Amygdala (tissue), 56 donors: ENCODE measurements at regions not wholly inside any gene's neighbourhood (a gene's known extent, or its start where the extent isn't known, plus 50 kb on each side); places are given as distances from the start of the nearest gene placed in this dataset.
A peak's percentile ranks its signal among the peaks of the same experiment; 100 is the strongest.
"Not testable (repeated sequence)": the region's sequence is repeated elsewhere in the genome, so short reads cannot be mapped to it uniquely, and the experiment has no call there.

Experiments used
- DNase-seq, 56 donors: peaks; one replicate each; lab custom pipeline; 2025; lab: John Stamatoyannopoulos, UW

DNA sequence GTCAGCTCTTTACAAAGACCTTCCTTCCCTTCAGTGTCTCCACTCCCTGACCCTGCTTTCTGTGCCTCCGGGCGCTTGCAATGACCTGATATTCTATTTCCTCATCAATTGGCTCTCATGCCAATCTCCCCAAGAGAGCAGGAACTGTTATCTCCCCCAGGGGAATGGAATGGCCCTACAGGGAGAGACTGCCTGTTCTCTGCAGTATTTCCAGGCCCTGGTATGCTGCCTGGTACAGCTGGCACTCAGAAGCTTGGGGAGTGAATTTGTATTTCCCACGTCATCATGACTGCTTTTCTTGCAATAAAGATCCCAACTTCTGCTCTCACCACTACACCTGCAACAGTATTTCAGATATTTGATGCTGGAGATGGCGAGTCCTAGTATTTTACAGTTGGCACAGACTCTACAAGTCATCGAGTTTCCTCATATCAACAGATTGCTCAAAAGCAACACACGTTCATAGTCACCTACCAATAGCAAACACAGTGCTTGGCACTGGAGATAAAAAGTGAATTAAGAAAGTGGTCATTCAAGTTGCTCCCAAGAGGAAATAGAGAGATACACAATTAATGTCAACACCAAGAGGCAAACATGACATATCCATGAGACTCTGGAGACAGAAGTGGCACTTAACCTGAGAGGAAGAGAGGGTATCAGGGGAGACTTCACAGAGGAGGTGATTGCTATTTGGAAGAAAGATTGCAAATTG lies 90.5 kb upstream of the EGFL6 start:
- DNase-seq, result no peak

DNA sequence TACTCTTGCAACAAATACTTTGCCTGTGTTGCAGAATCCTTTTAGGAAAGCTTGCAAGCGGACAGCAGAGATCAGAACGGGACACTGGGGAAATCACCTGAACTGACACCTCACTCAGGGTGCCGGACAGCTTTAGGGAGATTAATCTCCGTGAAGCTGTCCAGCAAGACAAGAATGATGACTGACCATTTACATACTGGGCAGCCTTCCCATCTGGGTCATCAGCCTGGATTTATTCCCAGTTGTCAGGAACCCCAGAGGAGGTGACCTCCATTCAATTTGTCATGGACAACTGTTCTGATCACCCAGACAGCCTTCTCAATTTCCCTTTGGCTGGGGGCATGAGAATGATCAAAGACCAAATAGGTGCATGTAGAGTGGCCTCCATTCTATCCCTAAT lies 93.0 kb upstream of the EGFL6 start:
- no peak for DNase-seq

DNA sequence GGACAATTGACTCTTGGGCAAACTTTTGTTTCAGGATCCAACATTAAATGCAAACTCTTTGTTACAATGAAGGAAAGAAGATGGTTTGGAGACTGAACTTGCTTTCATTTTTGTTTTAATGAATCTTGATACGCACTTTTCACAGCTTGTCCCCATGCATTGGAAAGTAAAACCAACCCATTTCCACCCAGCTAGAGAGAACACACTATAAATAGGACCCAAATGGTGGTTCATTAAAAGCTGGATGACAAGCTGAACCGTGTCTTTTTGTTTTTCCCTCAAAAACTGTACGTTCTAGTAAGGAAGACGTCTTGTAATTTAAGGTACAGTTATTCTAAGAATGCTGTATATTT lies 95.3 kb upstream of the EGFL6 start:
- no peak for DNase-seq

DNA sequence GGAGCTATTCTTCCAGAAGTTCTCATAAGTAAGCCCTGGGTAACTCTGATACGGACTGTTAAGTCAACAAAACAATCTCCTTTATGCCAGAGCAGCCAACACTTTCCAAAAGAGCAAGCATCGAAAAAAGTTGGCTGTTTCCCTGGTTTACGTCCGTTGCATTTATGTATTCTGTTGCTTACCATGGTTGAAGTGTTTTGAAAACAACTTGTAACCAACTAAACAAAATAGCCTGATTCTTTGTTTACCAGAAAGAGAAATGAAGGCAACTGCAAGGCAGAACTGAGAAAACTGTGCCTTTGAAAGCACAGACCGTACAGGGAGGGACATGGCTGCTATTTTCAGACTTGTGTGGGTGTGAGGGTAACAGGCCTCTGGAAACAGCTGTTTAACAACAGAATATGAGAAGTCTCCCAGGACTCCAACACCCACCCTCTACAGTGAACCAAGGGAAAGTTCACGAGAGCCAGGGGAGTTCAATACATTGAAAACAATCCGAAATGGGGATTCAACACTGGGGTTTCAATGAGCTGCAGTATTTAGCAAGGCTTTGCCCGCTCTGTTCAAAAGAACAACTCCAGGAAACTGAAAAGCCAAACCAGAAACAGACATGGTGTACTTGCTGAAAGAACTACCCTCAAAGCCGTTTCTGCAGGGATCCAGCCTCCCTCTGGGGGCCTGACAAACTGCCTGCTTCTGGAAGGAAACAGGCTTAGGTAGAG lies 95.8 kb upstream of the EGFL6 start:
- peak in 5 of 56 donors; percentile 0 to 11 (median 3) for DNase-seq

DNA sequence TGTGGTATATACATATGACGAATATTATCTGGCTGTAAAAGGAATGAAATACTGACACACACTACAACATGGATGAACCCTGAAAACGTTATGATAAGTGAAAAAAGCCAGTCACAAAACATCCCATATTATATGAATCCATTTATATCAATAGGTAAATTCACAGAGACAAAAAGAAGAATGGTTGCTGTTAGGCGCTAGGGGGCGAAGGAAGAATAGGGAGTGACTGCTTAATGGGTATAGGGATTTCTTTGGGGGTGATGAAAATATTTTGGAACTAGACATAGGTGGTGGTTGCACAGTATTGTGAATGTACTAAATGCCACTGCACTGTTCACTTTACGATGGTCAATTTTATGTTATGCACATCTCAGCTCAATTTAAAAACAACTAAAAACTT lies 96.4 kb upstream of the EGFL6 start:
- no peak for DNase-seq

DNA sequence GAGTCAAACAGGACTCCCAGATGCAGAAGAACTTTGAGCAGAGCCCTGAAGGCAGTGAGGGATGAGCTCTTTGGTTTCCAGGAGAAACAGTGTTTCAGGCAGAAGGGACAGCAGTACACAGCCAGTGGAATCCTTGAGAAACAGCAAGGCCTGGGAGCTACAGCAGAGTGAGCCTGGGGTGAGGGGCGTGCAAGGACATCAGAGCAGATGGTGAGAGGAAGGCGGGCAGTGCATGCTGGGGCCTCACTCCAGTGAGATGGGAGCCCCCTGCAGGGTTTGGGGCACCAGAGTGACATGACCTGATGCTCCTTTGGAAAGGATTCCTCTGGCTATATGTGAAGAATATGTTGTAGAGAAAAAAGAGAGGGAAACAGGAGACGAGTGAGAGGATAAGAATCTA lies 98.1 kb upstream of the EGFL6 start:
- DNase-seq, result no peak

DNA sequence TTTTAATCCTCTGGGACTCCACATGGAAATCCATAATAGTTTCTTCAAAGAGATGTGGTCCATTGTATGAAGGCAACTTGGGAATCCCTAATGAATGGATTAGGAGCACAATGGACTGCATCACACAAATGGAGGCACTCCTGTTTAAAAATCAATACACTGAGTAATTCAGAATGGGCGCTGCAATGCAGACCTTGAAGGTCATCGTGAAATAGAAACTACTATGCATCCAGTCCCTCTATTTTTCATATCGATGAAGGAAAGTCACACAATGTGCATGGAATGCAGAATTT lies 98.8 kb upstream of the EGFL6 start:
- DNase-seq, result no peak

DNA sequence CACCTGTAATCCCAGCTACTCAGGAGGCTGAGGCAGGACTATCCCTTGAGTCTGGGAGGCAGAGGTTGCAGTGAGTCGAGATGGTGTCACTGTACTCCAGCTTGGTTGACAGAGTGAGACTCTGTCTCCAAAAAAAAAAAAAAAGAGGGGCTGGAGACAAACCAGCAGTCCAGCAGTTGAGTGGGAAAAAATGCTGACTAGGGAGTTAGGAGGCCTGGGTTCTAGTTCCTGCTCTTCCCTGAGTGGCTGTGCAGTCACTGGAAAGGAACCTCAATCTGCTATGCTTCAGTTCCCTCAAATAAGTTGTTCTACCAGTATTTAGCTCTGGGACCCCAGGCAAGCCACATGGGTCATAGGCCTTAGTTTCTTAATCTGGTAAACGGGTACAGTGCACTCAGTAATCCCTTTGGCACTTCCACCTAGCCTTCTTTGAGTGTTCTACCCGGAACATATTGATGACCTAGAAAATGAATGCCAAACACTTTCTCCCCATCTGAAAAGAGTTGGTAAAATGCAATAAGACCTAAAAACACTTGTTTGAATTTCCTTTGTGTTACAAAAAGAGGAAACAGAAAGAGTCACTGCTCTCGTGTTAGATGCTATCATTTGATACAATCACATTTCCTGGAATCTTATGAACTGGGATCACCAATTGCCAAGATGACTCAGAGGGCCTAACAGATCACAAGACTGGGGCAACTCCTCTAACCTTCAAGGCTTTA lies 99.3 kb upstream of the EGFL6 start:
- no peak for DNase-seq

DNA sequence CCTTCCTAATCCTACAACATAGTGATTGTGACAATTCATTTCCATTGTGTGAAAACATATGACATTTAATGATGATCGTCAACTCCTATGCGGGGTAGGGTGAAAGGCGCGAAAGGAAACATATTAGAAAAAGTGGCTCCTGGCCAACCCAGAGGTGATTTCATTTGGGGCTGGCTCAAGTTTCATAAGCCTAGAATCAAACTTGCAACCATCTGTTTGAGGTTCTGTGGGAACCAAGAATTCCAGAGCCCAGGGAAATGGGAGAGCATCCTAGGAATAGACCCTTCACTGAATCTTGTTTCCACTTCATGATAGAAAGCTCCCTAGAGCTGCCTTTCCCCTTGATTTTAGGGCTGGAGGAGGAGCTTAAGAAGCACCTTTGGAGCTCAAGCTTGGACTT lies 101.3 kb upstream of the EGFL6 start:
- DNase-seq, result no peak

DNA sequence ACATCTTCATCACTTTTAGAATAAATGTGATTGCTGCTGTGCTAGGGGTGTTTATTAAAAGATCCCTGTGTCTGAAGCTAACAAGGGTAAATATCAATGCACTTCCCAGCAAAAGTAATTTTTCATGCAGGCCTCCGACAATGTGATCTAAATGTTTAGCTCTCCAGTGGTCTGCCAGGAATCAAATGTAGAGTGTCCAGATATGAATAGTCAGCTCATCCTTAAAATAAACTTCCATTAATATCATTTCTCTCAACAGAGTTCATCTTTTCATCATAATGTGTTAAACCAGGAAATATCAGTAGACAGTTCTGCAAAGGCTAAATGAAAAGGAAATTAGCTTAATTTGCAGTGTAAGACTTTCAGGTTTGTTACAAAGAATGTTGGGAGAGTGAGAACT lies 102.2 kb upstream of the EGFL6 start:
- no peak for DNase-seq

DNA sequence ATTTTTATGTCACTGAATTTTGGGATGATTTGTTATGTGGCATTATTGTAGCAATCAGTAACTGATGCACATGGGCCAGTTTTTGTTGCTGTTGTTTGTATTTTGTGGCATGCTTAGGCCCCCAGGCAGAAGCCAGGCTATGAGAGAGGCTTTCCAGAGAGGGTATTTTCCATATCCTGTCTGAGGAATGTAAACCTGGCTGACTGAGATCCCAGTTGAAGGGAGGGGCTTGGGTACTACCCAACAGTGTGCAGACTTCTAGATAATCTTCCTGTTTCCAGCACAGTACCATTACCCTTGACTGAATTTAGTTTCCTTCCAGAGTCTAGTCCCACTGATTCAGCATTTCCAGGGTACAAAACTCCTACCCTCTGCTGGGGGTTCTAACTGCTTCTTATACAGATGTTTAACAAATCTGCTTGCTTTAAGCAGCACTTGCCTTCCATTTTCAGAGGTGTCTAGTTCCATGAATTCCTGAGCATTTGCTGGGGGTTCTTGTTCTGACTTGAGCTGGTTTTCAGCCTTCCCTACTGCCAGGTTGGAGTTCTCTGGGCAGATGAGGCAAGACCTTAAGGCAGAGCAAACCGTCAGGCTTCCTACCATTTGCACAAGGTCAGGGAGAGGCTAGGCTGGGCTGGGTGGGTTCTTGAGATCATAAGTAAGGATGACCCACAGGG lies 104.7 kb upstream of the EGFL6 start:
- DNase-seq, result no peak

DNA sequence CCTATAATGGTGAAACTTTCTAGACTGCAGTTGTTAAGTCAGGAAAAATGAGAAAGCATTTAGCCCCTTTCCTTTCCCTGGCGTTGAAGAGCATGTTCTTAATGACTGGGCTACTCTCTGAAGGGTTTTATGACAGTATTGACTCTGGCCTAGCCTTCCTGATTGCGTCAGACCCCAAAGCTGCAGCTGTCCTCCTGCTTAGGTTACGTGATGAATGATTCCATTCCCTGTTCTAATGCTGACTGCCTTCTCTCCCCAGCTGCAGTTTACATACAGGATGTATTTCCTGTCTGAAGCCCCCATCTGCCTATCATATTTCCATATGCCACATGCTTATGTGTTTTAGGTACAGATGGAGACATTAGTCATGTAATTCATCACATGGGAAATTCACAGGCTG lies 105.8 kb upstream of the EGFL6 start:
- no peak for DNase-seq

DNA sequence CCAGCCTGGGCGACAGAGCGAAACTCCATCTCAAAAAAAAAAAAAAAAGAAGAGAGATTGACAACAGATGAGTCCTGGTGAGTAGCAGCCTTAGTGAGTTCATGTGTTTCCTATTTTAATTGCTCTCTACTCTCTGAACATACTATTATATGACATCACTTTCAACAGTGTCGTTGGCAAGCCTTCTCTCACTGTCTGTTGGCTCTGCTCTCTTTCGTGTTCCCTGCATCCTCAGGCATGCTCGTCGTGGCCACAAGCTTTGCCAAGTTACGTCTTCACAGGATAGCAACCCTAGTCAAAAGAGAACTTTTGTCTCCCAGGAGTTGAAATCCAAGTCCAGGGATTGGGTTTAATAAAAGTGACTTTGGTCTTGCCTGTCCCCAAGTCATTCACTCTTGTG lies 117.1 kb upstream of the EGFL6 start:
- DNase-seq, result no peak

DNA sequence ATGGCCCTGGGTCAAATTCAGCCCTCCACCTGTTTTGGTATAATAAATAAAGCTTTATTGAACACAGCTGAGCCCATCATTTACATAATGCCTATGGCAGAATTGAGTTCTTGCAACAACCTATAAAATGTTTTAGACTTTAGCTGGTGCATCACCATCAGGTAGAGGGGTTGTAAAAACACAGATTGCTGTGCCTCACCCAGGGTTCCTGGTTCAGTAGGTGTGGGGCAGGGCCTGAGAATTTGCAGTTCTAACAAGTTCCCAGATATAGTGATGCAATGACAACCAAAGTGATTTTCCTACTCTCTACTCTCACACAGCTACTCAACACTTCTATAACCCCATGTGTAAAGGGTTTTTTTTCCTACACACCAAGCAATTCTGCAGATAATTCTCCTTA lies 120.0 kb upstream of the EGFL6 start:
- no peak for DNase-seq

DNA sequence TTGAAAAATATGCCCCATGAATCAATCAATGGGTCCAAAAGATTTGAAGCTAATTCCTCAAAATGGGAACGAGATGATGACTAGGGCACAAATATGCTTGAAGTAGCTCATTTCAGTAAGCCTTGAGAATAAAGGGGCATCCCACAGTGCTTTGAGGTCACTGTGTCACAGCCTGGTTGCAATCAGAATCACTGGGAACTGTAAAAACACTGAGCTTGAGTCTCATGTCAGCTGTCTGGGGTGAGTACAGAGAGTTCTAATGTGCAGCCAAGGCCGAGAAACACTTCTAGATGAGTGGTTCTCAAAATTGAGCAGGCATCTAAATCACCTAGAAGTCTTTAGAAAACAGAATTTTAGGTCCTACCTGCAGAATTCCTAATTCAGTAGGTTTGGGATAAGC lies 120.5 kb upstream of the EGFL6 start:
- no peak for DNase-seq

DNA sequence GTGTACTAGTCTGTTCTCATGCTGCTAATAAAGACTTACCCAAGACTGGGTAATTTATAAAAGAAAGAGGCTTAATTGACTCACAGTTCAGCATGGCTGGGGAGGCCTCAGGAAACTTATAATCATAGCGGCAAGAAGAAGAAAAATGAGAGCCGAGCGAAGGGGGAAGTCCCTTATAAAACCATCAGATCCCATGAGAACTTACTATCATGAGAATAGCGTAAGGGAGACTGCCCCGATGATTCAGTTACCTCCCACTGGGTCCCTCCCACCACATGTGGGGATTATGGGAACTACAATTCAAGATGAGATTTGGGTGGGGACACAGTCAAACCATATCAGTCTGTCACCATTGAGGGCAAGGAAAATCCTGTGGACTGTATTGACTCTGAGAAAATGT lies 121.8 kb upstream of the ATXN3L start:
- not testable (repeated sequence) for DNase-seq

DNA sequence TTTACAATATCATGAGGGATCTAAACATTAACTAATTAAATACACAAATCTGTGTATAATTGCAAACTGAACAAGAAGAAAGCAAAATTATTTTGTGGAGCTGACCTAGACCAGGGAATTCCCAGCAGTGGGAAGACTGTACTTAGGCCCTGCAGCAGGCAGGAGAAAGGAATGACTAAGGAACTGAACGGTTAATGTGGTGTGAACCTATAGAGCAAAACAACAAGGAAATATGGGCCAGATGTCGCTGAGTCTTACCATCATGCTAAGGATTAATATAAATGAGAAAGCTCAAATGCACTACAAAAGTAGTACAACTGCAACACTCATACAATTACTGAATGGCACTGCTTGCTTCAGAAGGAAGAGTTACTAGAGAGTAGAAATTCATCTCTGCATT lies 120.3 kb upstream of the ATXN3L start:
- no peak for DNase-seq

DNA sequence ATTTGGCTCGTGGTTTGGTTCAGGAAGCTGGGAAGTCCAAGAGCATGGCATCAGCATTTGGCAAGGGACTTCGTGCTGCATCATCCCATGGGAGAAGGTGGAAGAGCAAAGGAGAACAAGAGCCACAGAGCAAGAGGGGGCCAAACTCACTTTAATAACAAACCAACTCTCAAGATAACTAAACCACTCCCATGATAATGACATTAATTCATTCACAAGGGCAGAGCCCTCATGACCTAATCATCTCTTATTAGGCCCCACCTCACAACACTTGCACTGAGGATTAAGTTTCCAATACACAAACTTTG lies 113.4 kb upstream of the ATXN3L start:
- no peak for DNase-seq

DNA sequence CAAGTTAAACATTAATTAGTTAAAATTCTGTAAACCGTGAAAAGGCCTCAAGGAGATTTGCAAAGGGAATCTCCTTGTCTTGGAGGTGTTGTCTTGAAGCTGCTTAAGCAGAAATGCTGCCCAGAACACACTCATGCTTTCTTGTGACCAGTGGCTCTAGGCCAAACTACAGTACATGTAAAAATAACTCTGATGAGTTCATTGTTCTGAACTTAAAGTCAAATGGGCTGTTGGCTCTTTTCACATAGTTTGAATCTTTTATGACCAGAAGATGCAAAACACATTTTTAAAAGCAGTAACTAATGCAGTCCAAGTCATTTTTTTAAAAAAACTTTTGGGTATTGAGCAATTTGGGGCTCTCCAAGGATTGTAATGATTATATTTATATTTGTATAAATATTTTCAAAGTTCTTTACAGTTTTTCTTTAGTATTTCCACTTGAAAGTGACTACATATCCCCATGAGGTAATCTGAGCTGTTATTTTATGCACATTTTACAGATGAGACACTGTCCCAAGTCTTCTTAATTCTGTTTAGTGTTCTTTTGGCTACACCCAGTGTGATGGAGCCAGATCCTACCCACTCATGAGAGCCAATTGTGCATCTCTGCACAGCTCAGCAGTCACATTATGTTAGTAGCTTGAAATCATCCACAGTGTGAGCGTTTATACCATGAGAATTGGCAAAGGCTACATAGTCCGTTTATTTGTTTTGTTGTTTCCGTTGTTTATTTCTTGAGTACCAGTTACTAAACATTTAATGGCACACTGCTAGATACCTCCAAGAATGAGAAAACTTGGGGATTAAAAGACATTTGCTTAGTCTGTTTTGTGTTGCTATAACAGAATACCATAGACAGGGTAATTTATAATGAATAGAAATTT lies 112.8 kb upstream of the ATXN3L start:
- no peak for DNase-seq

DNA sequence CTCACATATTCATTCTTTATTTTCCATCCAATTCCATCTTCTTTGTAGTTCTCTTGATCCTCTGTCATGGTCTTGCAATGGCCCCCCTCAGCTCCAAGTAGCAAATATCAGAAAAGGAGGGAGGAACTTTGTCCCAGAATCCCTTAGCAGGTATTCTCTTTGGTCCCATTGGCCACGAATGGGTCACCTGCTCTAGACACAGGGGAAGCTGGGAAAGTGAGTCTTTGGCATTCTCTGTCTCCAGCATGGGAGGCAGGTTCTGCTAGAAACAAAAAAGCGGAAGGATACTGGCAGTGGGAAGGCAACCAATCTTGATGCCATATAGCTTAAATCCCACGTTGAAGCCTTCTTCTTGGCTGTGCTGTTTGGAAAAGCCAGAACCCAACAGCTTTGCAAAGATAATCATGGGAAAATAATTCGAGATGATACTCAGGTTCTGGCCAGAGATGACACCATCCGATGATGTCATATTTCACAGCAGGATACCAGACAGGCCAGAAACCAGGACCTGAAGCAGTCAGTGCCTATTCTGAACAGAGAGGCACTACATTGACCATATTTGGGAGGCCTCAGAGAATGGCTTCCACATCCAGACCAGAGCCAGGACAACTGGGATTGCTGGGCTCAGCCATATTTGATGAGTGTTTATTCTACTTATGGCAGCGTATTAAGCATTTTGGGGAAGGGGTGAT lies 110.4 kb upstream of the ATXN3L start:
- DNase-seq, result no peak
